ENCODE measurements at regions not wholly inside any gene's neighbourhood (a gene's known extent, or its start where the extent isn't known, plus 50 kb on each side); places are given as distances from the start of the nearest gene placed in this dataset.

GRCh38 chr1:213656039-213656438 lies 331.7 kb upstream of the PROX1 start:
- no peak for DNase-seq

GRCh38 chr1:213656503-213656902 lies 331.3 kb upstream of the PROX1 start:
- no peak for DNase-seq

DNA sequence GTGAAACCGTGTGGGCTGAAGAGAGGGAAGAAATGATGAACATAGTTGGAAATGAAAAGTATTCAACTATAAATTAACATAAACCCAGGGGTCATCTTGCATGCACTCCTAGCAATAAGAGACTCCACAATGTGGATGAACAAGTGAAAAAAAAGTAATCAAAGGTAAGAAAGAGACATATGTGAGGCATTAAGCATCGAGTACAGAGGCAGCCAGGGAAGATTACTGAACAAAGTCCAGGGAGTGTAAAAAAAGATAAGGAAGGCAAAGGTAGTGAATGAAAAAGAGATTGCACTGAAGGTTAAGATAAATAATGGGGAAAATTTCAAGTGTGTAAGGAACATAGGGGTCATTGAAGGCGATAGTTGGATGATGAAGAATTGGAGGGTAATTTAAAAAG lies 330.8 kb upstream of the PROX1 start:
- DNase-seq: no peak

DNA sequence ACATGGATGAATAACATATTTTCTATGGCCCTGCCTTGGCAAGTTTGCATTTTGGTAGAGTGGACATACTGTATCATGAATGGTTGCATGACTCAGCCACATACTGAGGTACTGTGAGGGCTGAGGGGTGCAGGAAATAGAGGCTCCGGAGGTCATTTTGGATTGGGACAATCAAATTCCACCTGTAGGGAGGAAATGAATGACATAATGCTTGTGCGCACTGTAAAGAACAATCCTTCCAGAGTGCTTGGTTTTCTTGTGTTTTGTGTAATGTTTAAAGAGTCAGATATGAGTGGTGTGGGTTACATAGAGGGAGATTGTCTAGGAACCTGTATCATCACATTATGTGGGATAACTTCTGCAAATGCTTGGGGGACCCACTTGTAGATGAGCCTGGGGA lies 329.9 kb upstream of the PROX1 start:
- no peak for DNase-seq

DNA sequence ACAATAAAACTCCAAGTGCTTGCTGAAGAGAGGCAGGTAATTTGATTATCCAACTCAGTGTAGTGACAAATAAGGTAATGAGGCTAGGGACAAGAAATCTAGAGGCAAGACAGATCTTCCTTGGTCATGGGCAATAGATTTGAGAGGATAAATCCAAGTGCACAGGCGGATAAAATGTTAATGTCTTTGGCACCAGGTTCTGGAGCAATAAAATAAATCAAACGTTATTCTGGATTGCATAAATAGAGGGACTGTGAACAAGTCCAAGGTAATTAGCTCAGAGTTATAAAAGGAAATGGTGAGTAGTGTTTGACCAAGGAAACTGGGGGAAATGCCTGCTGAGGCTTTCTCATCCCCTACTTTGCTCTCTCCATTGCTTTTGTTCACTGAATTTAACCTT lies 329.3 kb upstream of the PROX1 start:
- DNase-seq: no peak

DNA sequence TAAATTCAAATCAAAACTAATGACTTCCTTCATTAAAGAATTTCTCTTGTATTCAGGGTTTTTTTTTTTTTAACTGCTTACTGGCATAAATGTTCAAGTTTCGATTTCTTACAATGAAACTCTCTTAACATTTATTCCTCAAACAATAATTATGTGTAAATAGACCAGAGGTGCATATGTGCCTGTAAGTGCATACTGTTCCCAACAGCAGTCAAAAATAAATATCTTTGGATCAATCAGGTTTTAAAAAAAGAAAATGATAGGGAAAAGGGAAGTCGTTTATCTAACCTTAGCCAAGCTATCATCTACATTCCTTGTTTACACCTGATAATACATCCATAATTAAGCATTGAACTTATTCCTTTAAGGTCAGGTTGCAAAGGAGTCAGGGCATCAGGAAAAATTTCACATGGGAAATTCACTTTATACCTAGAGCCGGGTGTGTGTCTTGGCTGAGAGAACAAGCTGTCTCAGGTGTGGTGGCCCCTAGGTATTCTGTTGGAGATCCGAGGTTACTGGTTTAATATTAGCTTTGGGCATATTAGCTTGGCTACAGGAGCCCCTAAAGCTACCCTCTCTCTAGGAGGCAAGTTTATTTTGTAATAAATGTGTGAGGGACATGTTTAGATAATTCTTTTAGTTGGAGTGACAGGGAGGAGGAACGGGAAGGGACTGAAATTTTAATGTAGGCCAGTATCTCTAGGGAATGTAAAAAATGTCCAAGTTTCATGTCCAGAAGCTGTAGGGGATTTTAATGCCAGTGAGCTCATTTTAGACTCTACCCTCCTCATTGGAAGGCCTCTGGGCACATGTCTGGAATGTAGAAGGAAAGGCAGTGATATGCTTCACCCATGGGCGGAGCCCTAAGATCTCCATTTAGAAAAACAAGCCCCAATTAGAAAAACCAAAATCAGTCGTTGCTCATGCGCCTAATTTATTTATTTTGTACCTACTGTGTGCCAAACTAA lies 327.9 kb upstream of the PROX1 start:
- no peak for DNase-seq

GRCh38 chr1:213661302-213661701 lies 326.5 kb upstream of the PROX1 start:
- no peak for DNase-seq

DNA sequence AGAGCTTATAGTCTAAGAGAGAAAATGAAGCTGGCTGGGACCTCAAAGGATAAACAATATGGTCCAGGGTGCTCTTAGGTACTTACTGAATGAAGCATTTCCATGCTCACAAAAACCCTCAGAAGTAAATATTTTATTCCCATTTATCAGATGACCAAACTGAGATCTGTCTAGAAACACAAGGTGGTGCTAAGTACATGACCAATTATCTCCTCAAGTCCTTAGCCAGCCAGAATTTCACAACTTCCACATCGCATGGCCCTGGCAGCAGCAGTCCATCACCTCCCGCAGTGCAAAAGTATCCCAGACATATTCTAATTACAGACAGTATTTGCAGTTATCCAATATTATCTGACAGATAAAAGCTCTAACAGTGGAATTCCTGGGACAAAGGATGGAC lies 321.7 kb upstream of the PROX1 start:
- no peak for DNase-seq

DNA sequence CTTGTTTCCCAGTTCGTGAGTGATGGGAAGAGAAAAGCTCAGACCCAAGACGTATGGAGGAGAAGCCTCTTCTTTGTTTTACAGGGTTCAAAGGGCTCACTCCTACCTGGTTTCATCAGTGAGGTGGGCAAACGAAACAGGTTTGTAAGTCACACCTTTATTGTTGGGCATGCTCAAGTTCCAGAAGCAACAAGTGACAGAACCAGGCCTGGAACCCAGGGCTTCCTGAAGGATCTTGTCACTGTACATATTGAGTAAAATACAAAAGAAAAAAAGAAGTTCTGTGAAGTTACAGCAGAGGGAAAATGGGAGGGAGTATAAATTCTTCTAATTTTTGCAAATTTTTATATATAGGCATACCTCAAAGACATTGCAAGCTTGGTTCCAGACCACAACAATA lies 320.9 kb upstream of the PROX1 start:
- DNase-seq: no peak

DNA sequence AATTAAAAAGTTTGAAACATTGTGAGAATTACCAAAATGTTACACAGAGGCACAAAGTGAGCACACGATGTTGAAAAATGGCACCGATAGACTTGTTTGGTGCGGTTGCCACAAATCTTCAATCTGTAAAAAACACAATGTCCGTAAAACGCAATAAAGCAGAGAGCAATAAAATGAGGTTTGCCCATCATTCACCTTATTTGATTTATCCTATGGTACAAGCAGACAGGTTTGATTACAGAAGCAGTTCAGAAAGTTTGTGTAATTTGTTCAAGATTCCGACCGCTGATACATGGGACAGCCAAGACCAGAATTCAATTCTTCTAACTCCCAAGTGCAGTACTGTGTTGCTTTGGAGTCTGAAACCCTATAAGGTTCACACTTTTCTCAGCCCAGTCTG lies 318.3 kb upstream of the PROX1 start:
- DNase-seq: no peak

- DNase-seq: no peak
Measured at GRCh38 chr1:213669964-213670691, 317.6 kb upstream of the PROX1 start.

DNA sequence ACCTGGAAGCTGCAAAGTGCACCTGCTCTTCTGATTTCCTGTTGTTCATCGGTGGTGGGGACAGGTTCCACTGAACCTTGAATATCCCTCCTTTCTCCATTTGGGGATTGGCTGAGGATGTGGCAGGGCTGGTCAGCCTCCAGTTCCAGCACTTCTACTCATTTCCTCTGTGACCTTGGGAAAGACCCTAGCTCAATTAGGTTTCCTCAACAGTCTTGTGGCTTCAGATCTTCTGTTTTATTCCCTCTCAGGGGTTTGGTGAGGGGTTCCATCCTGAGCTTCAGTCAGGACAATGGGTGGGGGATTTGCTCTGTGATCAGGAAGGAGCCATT lies 317.1 kb upstream of the PROX1 start:
- DNase-seq: no peak

DNA sequence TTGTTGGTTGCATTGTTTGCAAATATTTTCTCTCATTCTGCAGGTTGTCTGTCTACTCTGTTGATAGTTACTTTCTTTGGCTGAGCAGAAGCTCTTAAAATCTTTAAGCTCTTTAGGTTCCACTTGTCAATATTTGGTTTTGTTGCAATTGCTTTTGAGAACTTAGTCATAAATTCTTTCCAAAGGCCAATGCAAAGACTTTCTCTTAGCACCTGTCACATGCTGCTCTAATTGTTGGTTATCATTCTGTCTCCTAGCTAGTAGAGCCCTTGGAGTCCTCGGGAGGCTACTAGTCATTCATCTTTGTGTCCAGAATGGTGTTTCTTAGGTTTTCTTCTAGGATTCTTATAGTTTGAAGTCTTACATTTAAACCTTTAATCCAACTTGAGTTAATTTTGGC lies 312.7 kb upstream of the PROX1 start:
- no peak for DNase-seq

DNA sequence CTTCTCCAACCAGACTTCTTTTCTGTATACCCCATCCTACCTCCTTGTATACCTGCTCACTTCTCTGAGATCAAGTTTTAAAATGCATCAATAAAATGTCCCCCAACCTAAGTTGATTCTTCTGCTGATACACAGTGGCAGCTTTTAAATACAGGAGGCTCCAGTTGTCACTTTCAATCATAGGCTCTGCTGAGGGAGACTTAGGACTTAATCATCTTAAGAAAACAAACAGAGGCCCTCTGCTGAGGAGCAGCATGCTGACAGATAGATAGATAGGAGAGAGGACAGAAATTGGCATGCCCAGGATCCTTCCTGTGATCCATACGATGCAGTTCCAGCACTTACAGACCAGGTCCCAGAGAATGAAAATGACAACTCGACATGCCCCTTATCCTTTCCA lies 311.0 kb upstream of the PROX1 start:
- DNase-seq: no peak

DNA sequence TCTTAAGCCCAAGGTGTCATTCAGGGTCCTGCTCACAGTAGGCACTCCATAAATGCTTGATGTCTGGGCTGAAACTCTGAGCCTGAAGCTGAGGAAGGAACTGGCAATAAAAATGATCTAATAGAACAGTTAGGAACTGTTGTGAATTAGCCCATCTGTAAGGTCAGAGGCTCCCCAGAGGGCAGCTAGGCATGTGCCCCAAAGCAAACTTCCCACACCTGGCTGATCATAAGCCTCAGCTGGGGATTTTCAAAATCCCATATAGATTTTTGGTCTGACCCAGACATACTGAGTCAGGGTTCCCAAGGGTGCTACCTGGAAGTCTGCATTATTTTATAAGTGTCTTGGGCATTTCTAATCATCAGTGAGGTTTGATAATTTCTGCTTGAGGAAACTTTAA lies 309.4 kb upstream of the PROX1 start:
- DNase-seq: no peak

- no peak for DNase-seq
Measured at GRCh38 chr1:213678753-213679152, 309.0 kb upstream of the PROX1 start.

GRCh38 chr1:213679153-213679552 lies 308.6 kb upstream of the PROX1 start:
- DNase-seq: no peak

DNA sequence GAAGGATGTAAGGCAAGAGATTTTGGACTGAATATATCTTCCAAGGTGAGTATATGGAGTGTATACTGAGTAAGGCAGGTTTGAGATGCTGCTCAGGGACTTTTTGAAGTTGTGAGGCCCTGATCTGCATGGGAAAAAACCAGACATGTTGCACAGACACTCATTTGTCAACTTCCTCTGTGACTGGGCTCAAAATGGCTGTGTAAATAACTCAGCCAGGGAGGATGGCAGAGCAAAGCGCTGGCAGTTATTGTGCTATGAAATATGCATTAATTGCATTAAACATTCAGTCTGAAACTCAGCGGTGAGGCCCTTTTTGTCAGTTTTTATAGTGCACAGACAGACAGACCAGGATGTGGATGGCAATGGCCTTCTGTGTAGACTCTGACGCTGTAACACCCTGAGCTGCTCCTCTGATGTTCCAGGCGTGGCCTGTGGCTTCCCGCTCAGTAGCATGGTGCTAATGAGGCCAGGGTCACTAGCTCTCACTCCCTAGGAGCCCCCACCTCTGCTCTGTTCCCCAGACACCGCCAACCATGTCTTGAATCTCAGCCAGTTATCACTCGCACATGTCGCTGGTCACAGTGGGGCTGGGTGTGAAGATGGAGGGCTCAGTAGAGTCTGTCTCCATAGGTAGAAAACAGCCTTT lies 307.0 kb upstream of the PROX1 start:
- no peak for DNase-seq

DNA sequence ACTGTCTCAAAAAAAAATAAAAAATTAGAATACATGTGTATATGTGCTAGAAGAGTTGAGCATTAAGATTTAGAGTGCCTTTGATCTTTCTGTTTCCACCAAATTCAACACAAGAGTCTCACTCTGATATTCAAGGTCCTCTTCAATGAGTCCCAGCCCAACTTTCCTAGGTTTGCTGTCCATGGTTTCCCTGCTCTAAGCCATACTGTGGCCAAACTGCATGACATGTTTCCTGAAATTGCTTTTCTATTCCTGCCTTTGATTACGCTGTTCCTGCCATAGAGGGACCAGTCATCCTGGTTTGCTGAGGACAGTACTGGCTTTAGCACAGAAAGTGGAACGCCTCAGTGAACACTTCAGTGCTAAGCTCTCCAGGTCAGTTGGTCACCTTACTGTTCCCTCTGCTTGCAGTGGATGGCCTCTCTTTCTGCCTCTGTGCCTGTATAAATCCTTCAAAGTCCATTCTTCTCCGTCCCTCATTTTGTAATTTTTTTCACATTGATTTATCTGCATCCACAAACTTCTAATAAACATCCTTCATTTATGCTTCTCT lies 305.9 kb upstream of the PROX1 start:
- DNase-seq: no peak

DNA sequence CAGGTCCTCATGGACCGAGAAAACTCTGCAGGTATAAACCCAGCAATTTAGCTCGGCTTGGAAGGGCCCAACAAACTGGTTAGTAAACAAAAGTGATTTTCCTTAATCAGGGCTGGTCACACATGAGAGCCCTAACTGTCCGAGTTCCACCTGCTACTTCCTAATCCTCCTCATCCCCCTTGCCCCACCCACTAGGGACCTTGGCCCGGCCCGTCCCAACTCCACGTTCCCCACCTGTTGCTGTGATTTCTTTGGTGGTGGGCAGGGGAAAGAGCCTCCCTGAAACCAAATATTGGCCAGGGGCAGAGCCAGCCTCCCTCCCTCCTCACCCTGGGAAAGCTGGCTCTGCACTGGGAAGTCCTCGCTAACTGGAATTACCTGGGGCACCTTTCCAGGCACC lies 304.2 kb upstream of the PROX1 start:
- DNase-seq: no peak

DNA sequence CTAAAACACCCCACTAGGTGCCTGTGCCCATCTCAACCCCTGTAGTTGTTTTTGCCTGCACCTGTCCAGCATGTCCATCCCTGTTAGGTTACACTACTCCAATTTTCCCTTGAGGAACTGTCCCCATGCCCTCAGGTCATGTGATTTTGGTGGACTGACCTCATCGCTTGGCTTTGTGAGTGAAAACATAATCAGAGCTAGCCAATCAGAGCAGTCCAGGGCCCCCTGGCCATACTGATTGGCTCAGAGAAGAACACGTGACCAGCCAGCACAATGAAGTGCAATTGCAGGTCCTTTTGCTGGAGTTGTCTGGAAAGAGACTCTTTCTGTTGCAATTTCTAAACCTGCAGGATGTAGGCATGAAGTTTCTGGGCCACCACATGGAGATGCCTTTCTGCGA lies 303.3 kb upstream of the PROX1 start:
- no peak for DNase-seq

- no peak for DNase-seq
Measured at GRCh38 chr1:213685992-213686582, 301.7 kb upstream of the PROX1 start.

DNA sequence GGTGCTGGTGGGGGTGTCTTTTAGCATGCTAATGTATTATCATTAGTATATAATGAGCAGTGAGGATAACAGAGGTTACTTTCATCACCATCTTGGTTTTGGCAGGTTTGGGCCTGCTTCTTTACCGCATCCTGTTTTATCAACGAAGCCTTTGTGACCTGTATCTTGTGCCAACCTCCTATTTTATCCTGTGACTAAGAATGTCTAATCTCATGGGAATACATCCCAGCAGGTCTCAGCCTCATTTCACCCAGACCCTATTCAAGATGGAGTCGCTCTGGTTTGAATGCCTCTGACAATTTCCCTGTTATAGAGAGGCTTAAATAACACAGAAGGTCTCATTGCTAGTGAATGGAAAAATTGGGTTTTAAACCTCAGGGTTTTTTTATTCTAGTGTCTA lies 300.8 kb upstream of the PROX1 start:
- no peak for DNase-seq
